GM18868 (cell line): ENCODE measurements at regions not wholly inside any gene's neighbourhood (a gene's known extent, or its start where the extent isn't known, plus 50 kb on each side); places are given as distances from the start of the nearest gene placed in this dataset.
A peak's percentile ranks its signal among the peaks of the same experiment; 100 is the strongest.

ENCODE experiments used
- ATAC-seq: cut with Tn5 transposase; IDR thresholded peaks from one replicate; pipeline ENCODE4 v1.9.1; 2021; ENCODE audit warnings: mild to moderate bottlenecking, moderate library complexity; ENCODE audit not compliant: unreplicated experiment

- no peak for ATAC-seq
Measured at GRCh38 chr4:155564880-155565279, 101.8 kb upstream of the GUCY1A1 start.

- no peak for ATAC-seq
Measured at GRCh38 chr4:155564086-155564485, 102.6 kb upstream of the GUCY1A1 start.

- ATAC-seq, result no peak
Measured at GRCh38 chr4:155559915-155560314, 106.7 kb upstream of the GUCY1A1 start.

- ATAC-seq, result no peak
Measured at GRCh38 chr4:155552180-155552579, 114.5 kb upstream of the GUCY1A1 start.

- ATAC-seq, result no peak
Measured at GRCh38 chr4:155548173-155548572, 118.5 kb upstream of the GUCY1A1 start.

- no peak for ATAC-seq
Measured at GRCh38 chr4:155546451-155546850, 120.2 kb upstream of the GUCY1A1 start.

- no peak for ATAC-seq
Measured at GRCh38 chr4:155545456-155545855, 121.2 kb upstream of the GUCY1A1 start.

- ATAC-seq, result no peak
Measured at GRCh38 chr4:155544547-155544946, 122.1 kb upstream of the GUCY1A1 start.

- peak; percentile 93 for ATAC-seq
Measured at GRCh38 chr4:155543126-155543765, 123.4 kb upstream of the GUCY1A1 start.

GRCh38 chr4:155542415-155542814, 124.2 kb upstream of the GUCY1A1 start:
- no peak for ATAC-seq

GRCh38 chr4:155541716-155542115, 124.9 kb upstream of the GUCY1A1 start:
- no peak for ATAC-seq

- ATAC-seq, result no peak
Measured at GRCh38 chr4:155540698-155541097, 126.0 kb upstream of the GUCY1A1 start.

GRCh38 chr4:155539746-155540145, 126.9 kb upstream of the GUCY1A1 start:
- ATAC-seq, result no peak

GRCh38 chr4:155535802-155536454, 130.7 kb upstream of the GUCY1A1 start:
- no peak for ATAC-seq

GRCh38 chr4:155532373-155533085, 134.1 kb upstream of the GUCY1A1 start:
- no peak for ATAC-seq

GRCh38 chr4:155530857-155531256, 135.8 kb upstream of the GUCY1A1 start:
- no peak for ATAC-seq

GRCh38 chr4:155530290-155530689, 136.4 kb upstream of the GUCY1A1 start:
- no peak for ATAC-seq

GRCh38 chr4:155529716-155530115, 136.9 kb upstream of the GUCY1A1 start:
- no peak for ATAC-seq

- ATAC-seq, result no peak
Measured at GRCh38 chr4:155529272-155529671, 137.4 kb upstream of the GUCY1A1 start.

- ATAC-seq, result no peak
Measured at GRCh38 chr4:155526452-155527169, 140.0 kb upstream of the GUCY1A1 start.

- ATAC-seq, result no peak
Measured at GRCh38 chr4:155524926-155525455, 141.7 kb upstream of the GUCY1A1 start.
